ENCODE measurements at regions not wholly inside any gene's neighbourhood (a gene's known extent, or its start where the extent isn't known, plus 50 kb on each side); places are given as distances from the start of the nearest gene placed in this dataset.

DNA sequence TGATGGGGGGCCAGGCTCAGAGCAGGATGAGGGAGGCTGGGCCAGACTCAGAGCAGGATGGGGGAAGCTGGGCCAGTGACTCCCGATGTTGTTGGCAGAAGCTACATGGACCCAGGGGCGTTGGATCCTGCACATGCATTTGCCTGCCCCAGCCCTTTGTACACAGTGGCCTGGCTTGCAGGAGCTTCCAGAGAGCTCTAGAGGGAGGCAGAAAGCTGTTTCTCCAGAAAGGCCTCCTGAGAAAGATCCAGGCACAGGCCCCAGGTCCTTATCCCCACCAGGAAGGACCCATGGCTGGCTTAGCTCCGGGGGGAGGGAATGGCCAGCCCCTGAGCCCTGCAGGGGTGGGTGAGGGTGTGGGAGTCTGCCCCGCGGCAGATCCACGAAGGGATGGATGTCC lies 106.6 kb upstream of the ACTRT2 start:
- no peaks in the 10 kb centered on the region for H3F3A ChIP-seq (ENCODE audit: control insufficient read depth, insufficient read depth)
- H3K79me2 ChIP-seq (ENCODE audit: control insufficient read depth, low read length): no peaks in the 10 kb centered on the region
- H3K4me2 ChIP-seq (ENCODE audit: low read length): no peak overlapping the region
- no peaks in the 10 kb centered on the region for H3K4me1 ChIP-seq (ENCODE audit: control insufficient read depth, low read length)
- H3K36me3 ChIP-seq (ENCODE audit: control insufficient read depth, low read length): no peaks in the 10 kb centered on the region
- no peak for TF ChIP-seq EZH2phosphoT487 (IDR thresholded peaks at IDR 0.05; ENCODE audit: borderline replicate concordance, low read length)
- TF ChIP-seq, protein P1, sequence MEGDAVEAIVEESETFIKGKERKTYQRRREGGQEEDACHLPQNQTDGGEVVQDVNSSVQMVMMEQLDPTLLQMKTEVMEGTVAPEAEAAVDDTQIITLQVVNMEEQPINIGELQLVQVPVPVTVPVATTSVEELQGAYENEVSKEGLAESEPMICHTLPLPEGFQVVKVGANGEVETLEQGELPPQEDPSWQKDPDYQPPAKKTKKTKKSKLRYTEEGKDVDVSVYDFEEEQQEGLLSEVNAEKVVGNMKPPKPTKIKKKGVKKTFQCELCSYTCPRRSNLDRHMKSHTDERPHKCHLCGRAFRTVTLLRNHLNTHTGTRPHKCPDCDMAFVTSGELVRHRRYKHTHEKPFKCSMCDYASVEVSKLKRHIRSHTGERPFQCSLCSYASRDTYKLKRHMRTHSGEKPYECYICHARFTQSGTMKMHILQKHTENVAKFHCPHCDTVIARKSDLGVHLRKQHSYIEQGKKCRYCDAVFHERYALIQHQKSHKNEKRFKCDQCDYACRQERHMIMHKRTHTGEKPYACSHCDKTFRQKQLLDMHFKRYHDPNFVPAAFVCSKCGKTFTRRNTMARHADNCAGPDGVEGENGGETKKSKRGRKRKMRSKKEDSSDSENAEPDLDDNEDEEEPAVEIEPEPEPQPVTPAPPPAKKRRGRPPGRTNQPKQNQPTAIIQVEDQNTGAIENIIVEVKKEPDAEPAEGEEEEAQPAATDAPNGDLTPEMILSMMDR (IDR thresholded peaks at IDR 0.05; ENCODE audit: low read depth, low read length, poor library complexity, severe bottlenecking): no peak
- H4K20me1 ChIP-seq (ENCODE audit: control insufficient read depth, insufficient read depth, low read depth, low read length): no peaks in the 10 kb centered on the region
- no peak overlapping the region for H3K27ac ChIP-seq (ENCODE audit: low read depth, low read length)
- no peaks in the 10 kb centered on the region for H3K27me3 ChIP-seq (ENCODE audit: control insufficient read depth, low read length)
- peaks cover 17% of the 10 kb centered on the region; the same call in 1 of the 2 replicates for H3K9me3 ChIP-seq (ENCODE audit: control insufficient read depth, insufficient read depth, low read length)
- H3K4me3 ChIP-seq (ENCODE audit: low read length): no peak overlapping the region
- no peaks in the 10 kb centered on the region for H3K9me2 ChIP-seq (replicated peaks; ENCODE audit: control insufficient read depth, low read length)

- Histone ChIP-seq H3K79me2 (ENCODE audit: control insufficient read depth, low read length) (no peaks in the 10 kb centered on the region), H3K9me3 (ENCODE audit: control insufficient read depth, insufficient read depth, low read length) (peaks cover 17% of the 10 kb centered on the region; the same call in 1 of the 2 replicates), H3K27me3 (ENCODE audit: control insufficient read depth, low read length) (no peaks in the 10 kb centered on the region), H3K9me2 (replicated peaks; ENCODE audit: control insufficient read depth, low read length) (no peaks in the 10 kb centered on the region), H3K36me3 (ENCODE audit: control insufficient read depth, low read length) (no peaks in the 10 kb centered on the region), H3K4me1 (ENCODE audit: control insufficient read depth, low read length) (no peaks in the 10 kb centered on the region), H3F3A (ENCODE audit: control insufficient read depth, insufficient read depth) (no peaks in the 10 kb centered on the region), H3K27ac (ENCODE audit: low read depth, low read length) (no peak overlapping the region), H3K4me3 (ENCODE audit: low read length) (no peak overlapping the region), H3K4me2 (ENCODE audit: low read length) (no peak overlapping the region), H4K20me1 (ENCODE audit: control insufficient read depth, insufficient read depth, low read depth, low read length) (no peaks in the 10 kb centered on the region)
- no peak for TF ChIP-seq EZH2phosphoT487 (IDR thresholded peaks at IDR 0.05; ENCODE audit: borderline replicate concordance, low read length)
Observed at GRCh38 chr1:2916153-2916552, 105.1 kb upstream of the ACTRT2 start.

DNA sequence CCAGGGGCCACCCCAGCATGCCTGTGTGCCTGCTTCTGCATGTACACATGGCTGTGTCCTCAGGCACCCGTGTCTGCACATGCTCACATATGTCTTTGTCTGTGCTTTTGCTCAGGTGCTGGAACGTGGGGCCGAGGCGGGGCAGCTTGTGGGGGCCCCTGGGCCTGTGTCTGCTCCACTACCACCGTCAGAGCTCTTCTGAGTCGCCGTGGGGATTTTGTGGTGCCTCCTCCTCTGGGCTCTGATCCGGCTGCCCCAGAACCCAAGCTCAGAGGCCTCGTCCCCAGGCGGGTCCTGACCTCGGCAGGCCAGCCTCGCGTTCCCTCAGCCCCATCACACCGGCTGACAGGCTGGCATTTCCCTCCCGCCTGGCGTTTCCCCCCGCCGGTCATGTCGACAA lies 104.6 kb upstream of the ACTRT2 start:
- Histone ChIP-seq H3K36me3 (ENCODE audit: control insufficient read depth, low read length) (no peaks in the 10 kb centered on the region), H3K27ac (ENCODE audit: low read depth, low read length) (no peak overlapping the region), H3K9me3 (ENCODE audit: control insufficient read depth, insufficient read depth, low read length) (peaks cover 17% of the 10 kb centered on the region; the same call in 1 of the 2 replicates), H3K79me2 (ENCODE audit: control insufficient read depth, low read length) (no peaks in the 10 kb centered on the region), H3F3A (ENCODE audit: control insufficient read depth, insufficient read depth) (no peaks in the 10 kb centered on the region), H3K4me1 (ENCODE audit: control insufficient read depth, low read length) (no peaks in the 10 kb centered on the region), H3K4me3 (ENCODE audit: low read length) (no peak overlapping the region), H4K20me1 (ENCODE audit: control insufficient read depth, insufficient read depth, low read depth, low read length) (no peaks in the 10 kb centered on the region), H3K27me3 (ENCODE audit: control insufficient read depth, low read length) (no peaks in the 10 kb centered on the region), H3K9me2 (replicated peaks; ENCODE audit: control insufficient read depth, low read length) (no peaks in the 10 kb centered on the region), H3K4me2 (ENCODE audit: low read length) (no peak overlapping the region)
- TF ChIP-seq, protein P1 (IDR thresholded peaks at IDR 0.05; ENCODE audit: low read depth, low read length, poor library complexity, severe bottlenecking): no peak
- TF ChIP-seq EZH2phosphoT487 (IDR thresholded peaks at IDR 0.05; ENCODE audit: borderline replicate concordance, low read length): no peak

DNA sequence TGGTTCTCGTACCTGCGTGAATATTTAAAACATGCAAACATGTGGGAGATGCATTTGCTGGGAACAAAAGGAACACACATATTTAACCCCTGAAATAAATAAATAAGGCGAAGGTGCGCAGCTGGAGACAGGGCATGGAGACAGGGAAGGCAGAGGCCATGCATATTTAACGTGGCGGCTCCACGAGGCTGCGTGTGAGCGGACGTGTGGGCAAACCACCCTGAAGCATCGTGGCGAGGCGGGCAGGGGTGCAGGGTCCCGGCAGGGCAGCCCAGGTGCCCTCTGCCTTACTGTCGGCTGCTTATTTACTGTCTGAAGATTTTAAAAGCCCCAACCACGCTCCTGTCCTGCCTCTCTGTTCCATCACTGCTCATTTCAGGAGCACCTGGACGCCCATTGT lies 104.0 kb upstream of the ACTRT2 start:
- H3K4me1 ChIP-seq (ENCODE audit: control insufficient read depth, low read length): no peaks in the 10 kb centered on the region
- no peaks in the 10 kb centered on the region for H4K20me1 ChIP-seq (ENCODE audit: control insufficient read depth, insufficient read depth, low read depth, low read length)
- H3K27ac ChIP-seq (ENCODE audit: low read depth, low read length): no peak overlapping the region
- no peaks in the 10 kb centered on the region for H3K27me3 ChIP-seq (ENCODE audit: control insufficient read depth, low read length)
- H3K9me3 ChIP-seq (ENCODE audit: control insufficient read depth, insufficient read depth, low read length): peaks cover 17% of the 10 kb centered on the region; the same call in 1 of the 2 replicates
- no peaks in the 10 kb centered on the region for H3K36me3 ChIP-seq (ENCODE audit: control insufficient read depth, low read length)
- no peak overlapping the region for H3K4me3 ChIP-seq (ENCODE audit: low read length)
- H3F3A ChIP-seq (ENCODE audit: control insufficient read depth, insufficient read depth): no peaks in the 10 kb centered on the region
- H3K4me2 ChIP-seq (ENCODE audit: low read length): no peak overlapping the region
- H3K9me2 ChIP-seq (replicated peaks; ENCODE audit: control insufficient read depth, low read length): no peaks in the 10 kb centered on the region
- H3K79me2 ChIP-seq (ENCODE audit: control insufficient read depth, low read length): no peaks in the 10 kb centered on the region
- no peak for TF ChIP-seq EZH2phosphoT487 (IDR thresholded peaks at IDR 0.05; ENCODE audit: borderline replicate concordance, low read length)
- TF ChIP-seq, protein P1 (IDR thresholded peaks at IDR 0.05; ENCODE audit: low read depth, low read length, poor library complexity, severe bottlenecking): no peak

Measured in DOHH2 (cell line).